ENCODE measurements at regions not wholly inside any gene's neighbourhood (a gene's known extent, or its start where the extent isn't known, plus 50 kb on each side); places are given as distances from the start of the nearest gene placed in this dataset.

GRCh38 chr22:49096476-49096875 lies 731.2 kb downstream of the BRD1 start:
- no peak for DNase-seq (ENCODE audit: low read depth in 2 of 2)

- DNase-seq (ENCODE audit: low read depth in 2 of 2) = no peak
Measured at GRCh38 chr22:49095366-49095765, 732.3 kb downstream of the BRD1 start.

DNA sequence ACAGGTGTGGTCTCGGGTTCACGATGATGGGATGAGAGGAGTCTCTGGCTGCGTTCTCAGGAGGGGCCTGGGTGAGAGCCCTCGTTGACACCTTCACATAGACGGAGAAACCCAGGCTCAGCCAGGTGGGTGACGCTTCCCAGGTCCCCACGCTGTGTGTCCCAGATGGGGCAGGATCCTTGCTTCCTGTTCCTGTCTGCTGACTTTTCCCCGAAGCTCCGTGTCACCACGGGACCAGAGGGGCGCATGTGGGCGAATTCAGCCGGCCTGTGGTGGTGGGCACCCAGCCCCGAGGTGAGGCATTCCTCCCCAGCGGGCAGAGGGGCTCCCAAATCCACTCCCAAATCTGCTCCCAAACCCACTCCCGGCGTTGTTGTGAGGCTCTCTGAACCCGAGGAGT lies 732.8 kb downstream of the BRD1 start:
- DNase-seq (ENCODE audit: low read depth in 2 of 2) = no peak

GRCh38 chr22:49094151-49094550 lies 733.5 kb downstream of the BRD1 start:
- DNase-seq (ENCODE audit: low read depth in 2 of 2) = no peak

- DNase-seq (ENCODE audit: low read depth in 2 of 2) = no peak
Measured at GRCh38 chr22:49093192-49093880, 734.3 kb downstream of the BRD1 start.

DNA sequence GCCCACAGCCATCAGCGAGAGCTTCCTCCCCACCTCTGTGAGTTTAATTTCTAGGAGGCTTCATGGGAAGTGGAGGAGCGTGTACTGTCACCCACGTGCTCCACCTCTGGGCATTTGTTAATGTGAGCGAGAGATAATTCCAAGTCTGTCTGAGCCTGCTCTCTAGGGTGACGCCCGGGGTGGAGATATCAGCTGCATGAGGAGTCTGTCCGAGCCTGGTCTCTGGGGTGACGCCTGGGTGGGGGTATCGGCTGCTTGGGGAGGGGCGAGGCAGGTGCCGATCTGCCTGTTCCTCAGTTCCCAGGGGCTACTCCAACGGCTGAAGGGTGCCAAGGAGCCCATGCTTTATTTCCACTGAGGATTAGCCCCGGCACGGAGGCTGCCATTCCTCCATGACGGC lies 735.0 kb downstream of the BRD1 start:
- no peak for DNase-seq (ENCODE audit: low read depth in 2 of 2)

DNA sequence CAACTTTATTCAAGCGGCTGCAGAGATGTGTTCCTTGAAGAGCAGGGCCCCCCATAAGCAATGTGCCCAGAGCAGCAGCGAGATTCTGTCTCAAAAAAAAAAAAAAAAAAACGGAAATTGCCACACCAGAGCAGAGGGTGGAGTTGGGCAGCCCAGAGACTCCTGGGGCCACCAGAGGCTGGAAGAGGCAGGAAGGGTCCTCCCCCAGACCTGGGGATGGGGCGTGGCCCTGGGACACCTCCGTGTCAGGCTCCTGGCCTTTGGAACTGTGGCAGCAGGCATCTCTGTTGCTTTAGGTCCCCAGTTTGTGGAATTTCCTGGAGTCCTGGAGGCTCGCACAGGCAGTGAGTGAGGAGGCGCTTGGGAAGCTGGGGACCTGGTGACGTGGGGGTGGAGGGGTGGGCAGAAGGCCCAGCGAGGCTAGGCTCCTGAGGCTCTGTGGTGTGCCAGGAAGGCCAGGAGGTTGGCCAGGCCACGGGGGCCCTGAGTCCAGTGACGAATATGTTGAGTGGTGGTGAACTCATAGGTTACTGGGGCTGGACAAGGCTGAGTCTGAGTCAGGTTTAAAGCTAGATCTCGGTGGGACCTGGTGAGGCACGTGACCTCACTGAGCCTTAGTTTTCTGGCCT lies 735.6 kb downstream of the BRD1 start:
- no peak for DNase-seq (ENCODE audit: low read depth in 2 of 2)

- no peak for DNase-seq (ENCODE audit: low read depth in 2 of 2)
Measured at GRCh38 chr22:49091451-49091850, 736.2 kb downstream of the BRD1 start.

DNA sequence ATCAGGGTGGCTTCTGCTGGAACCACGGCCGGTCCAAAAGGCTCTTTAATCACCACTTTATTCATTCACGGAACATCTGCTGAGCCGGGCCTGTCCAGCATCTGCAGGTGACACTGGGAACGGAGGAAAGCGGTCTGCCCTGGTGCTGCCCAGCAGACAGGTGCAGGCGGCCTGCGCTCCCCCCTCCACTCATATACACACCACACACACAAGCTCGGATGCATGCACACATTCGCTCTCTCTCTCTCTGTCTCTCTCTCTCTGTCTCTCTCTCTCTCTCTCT lies 736.9 kb downstream of the BRD1 start:
- DNase-seq (ENCODE audit: low read depth in 2 of 2) = no peak

DNA sequence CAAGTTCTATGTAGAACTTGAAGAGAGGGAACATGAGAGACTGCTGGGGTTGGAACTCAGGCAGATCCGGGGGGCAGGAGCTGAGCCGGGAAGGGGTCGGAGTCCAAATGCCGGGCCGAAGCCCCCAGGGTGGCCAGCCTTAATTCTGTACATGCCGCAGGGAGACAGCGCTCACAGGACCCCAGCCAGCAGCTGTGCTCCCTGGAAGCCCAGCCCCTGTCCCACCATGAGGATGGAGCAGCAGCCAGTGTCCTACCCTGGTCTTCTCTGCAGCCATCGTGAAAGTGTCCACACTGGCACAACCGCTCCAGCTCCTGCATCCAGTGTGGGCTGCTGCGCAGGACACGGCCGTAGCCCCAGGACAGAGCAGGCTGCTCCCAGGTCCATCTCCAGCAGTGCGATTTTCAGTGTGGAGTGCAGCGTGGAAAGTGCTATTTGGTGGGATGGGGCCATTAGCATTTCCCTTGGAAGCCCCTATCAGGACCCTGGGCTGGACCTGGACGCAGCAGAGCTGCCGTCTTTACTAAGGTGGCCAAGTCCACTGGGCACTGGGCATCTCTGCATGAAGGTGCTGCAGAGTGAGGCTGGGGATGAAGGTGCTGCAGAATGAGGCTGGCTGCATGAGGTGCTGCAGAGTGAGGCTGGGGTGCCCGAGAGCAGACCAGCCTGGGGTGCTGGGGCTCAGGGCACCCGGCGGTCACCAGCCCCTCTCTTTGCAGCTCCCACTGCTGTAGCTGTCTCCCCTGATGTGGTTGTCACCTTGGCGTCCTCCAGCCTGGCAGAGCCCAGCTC lies 737.4 kb downstream of the BRD1 start:
- DNase-seq (ENCODE audit: low read depth in 2 of 2) = no peak

GRCh38 chr22:49088801-49089791 lies 738.6 kb downstream of the BRD1 start:
- no peak for DNase-seq (ENCODE audit: low read depth in 2 of 2)

DNA sequence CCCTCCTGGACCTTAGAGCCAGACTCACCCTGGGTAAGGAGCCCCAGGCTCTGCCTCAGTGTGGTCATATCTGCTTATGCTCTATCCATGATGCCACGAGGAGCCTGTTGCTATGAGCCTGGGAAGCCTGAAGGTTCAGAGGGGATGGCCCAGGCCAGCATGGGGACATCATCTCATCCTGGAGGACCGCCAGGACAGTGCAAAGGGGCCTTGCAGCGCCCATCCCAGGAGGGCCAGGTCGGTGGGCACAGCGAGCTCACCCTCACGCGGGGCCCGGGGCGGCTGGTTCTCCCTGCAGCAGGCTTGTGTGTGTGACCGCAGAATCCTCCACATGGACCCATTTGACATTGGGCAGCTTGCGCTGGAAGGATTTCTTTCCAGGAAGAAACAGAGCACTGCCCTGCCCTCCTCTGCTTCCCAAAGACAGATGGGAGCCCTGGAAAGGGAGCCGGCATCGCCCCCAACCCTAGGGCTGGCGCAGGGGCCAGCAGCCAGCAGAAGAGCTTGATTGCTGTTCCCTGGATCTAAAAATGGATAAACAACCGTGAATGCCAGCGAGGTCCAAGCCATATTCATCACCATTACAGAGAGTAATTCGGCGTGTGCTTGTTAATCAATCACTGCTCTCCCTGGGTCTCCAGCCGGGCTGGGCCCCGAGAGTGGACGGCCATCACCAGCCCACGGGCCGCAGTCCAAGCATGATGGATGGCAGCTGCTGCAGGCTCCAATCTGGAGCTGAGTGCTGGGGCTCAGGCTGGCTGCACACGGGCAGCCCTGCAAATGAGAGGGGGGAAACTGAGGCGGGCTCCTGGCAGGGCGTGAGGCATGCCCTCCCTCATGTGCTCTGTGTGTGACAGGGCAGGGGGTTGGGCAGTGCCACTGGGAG lies 739.7 kb downstream of the BRD1 start:
- no peak for DNase-seq (ENCODE audit: low read depth in 2 of 2)

DNA sequence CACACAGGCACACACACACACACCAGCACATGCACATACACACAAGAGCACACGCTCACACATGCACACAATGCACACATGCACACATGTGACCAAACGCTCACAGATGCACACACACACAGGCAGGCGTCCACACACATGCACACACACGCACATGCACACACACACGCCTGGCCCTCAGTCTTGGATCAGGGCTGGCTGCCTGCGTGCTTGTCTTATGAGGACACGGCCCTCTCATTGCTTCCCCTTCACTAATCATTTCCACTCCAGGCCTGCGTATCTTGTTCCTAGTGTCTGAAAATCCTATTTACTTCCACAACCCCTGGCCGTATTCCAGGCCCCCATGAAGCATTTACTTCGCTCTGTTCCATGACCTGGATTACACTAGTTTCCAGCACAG lies 740.5 kb downstream of the BRD1 start:
- no peak for DNase-seq (ENCODE audit: low read depth in 2 of 2)

- no peak for DNase-seq (ENCODE audit: low read depth in 2 of 2)
Measured at GRCh38 chr22:49086606-49087157, 741.0 kb downstream of the BRD1 start.

DNA sequence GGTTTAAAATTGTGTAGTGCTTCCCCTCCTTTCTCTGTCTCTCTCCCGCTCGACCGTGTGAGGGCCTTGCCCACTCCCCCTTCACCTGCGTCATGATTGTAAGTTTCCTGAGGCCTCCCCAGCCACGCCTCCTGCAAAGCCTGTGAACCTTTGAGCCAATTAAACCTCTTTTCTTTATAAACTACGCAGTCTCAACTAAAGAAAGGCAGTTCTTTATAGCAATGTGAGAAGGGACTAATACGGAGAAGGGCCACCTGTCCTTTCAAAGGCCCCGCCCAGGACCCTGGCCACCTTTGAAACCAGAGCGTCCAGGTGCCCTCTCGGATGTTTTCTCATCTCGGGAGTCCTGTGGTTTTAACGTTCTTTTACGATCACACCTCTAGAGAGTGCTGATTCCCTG lies 741.5 kb downstream of the BRD1 start:
- DNase-seq (ENCODE audit: low read depth in 2 of 2) = no peak

DNA sequence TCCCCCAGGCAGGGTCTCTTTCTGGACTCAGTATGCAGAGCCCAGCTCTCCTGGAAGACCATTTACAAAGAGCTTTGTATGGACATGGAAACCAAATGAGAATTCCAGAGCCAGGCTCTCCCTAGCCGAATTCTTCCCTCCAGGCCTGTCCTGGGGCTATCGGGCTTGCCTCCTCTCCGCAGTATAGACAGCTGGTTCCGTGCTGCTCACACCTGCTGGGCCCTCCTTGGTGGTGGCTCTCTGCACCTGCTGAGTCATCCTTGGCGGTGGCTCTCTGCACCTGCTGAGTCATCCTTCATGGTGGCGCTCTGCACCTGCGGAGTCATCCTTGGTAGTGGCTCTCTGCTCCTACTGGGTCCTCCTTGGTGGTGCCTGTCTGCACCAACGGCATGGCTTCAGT lies 743.5 kb downstream of the BRD1 start:
- DNase-seq (ENCODE audit: low read depth in 2 of 2) = no peak

DNA sequence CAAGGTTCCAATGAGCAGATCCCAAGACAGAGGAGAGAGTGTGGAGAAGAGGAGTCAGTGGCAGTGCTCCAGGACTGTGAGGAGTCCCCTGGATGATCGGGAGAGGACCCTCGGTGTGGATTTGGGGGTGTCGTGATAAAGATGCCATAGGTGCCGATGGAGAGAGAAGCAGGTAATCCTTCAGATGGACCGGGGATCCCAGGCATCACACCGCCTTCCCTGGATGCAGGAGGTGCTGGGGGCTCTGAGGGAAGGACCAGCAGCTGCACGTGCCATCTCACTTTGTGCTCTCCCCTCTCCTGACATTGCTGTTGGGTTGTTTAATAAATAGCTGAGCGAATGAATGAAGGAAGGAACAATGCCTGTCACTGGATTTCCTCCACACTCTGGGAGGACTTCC lies 744.1 kb downstream of the BRD1 start:
- DNase-seq (ENCODE audit: low read depth in 2 of 2) = no peak

DNA sequence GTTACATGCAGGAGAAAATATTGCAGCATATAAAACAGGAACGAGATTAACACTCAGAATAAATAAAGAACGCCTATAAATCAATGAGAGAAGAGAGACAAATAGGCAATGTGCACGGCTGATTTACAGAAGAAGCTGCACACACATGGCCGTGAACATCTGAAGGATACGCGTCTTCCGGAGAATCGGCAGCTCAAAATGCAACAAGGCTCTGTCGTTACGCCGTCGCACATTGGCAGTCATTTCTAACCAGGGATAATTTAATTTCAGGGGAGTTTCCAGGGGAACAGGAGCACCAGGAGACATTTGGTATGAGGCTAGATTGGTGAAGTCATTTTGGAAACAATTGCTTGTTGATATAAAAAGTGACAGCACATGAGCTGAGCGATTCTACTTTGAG lies 745.2 kb downstream of the BRD1 start:
- DNase-seq (ENCODE audit: low read depth in 2 of 2) = no peak

DNA sequence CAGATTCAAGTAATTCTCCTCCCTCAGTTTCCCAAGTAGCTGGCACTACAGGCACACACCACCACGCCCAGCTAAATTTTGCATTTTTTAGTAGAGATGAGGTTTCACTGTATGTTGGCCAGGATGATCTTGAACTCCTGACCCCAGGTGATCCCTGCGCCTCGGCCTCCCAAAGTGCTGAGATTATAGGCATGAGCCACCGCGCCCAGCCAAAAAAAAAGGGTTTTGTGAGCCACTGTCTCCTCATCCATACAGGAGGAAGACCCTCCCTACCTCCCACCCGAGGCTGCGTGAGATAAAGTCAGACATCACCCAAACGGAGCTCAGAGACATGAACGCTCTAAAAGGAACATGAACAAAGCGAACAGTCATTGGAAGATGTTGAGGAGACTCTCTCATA lies 745.7 kb downstream of the BRD1 start:
- no peak for DNase-seq (ENCODE audit: low read depth in 2 of 2)

DNA sequence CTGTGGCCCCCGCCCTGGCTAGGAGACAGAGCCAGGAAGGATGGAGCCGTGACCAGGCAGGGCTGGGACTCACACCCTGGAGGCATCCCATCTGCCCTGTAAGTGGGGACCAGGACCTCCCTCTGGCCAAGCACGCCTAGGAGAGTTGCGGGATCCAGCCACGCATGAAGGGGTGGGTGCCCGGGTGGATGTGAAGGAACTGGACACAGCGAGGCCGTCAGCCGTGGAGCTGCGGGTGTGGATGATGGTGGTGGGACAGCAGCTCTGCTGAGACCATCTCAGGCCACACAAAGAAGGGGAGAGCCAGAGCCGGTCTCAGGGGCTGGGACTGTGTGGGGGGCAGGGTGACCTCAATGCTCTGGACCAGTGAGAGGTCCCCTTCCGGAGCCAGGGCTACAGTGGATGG lies 746.4 kb downstream of the BRD1 start:
- no peak for DNase-seq (ENCODE audit: low read depth in 2 of 2)

DNA sequence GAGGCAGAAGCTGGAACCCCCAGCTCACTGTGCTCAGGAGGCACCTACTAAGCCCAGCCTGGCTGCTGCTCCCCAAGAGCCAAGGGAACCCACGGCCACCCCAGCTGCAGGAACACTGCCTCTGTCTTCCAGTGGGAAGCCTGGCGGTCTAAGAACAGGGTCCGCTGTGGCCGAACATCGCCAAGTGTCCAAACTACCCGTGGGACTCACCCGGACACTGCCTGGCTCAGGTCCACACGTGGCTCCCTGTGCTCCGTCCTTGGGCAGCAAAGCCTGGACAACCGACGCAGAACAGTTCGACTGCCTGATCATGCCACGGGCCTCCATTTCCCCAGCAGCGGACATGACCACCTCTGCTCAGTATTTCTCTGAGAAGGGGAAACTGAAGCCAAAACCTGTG lies 747.0 kb downstream of the BRD1 start:
- DNase-seq (ENCODE audit: low read depth in 2 of 2) = no peak
